AG09319 (cell line): ENCODE measurements at regions not wholly inside any gene's neighbourhood (a gene's known extent, or its start where the extent isn't known, plus 50 kb on each side); places are given as distances from the start of the nearest gene placed in this dataset.

Source experiments
- DNase-seq: peaks from one replicate; pipeline ENCODE4 v3.0.0-alpha.2; 2010; ENCODE audit warnings: low read depth; ENCODE audit errors: extremely low read depth
- TF ChIP-seq, protein P1 (sequence below): IDR thresholded peaks from 2 replicates; pipeline ENCODE4 v1.5.1; 2011; ENCODE audit warnings: low read depth, mild to moderate bottlenecking, inconsistent platforms, low read length, moderate library complexity

DNA sequence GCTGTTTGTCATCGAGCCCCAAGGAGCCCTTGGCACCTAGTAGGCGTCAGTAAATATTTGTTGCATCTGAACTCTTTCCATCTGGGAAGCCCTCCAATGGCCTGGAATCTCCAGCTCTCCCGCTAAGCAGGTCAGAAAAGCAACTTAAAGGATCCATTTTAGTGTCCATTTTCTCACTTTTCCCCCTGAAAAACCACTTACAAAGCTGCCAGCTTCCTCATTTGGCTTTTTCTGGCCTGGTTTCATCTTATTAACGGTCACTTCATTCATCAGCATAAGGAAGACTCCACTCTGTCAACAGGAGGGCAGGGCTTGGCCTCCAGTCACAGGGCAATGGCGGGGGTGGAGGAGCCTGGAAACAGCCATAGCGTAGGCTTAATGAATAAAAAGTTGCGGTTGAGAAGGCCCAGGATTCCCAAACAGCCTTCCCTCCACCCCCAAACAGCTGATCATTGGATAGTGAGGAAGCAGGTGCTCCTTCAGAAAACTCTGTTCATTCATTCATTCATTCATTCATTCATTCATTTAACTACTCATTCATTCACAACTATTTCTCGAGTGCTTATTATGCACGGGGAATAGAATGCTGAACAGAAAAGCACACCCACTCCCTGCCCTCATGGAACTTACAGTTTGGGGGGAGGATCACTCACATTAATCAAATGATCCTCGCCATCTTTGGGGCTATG is 104.5 kb upstream of the RCN1 start:
- TF ChIP-seq, protein P1, sequence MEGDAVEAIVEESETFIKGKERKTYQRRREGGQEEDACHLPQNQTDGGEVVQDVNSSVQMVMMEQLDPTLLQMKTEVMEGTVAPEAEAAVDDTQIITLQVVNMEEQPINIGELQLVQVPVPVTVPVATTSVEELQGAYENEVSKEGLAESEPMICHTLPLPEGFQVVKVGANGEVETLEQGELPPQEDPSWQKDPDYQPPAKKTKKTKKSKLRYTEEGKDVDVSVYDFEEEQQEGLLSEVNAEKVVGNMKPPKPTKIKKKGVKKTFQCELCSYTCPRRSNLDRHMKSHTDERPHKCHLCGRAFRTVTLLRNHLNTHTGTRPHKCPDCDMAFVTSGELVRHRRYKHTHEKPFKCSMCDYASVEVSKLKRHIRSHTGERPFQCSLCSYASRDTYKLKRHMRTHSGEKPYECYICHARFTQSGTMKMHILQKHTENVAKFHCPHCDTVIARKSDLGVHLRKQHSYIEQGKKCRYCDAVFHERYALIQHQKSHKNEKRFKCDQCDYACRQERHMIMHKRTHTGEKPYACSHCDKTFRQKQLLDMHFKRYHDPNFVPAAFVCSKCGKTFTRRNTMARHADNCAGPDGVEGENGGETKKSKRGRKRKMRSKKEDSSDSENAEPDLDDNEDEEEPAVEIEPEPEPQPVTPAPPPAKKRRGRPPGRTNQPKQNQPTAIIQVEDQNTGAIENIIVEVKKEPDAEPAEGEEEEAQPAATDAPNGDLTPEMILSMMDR: no peak
- no peak for DNase-seq

DNA sequence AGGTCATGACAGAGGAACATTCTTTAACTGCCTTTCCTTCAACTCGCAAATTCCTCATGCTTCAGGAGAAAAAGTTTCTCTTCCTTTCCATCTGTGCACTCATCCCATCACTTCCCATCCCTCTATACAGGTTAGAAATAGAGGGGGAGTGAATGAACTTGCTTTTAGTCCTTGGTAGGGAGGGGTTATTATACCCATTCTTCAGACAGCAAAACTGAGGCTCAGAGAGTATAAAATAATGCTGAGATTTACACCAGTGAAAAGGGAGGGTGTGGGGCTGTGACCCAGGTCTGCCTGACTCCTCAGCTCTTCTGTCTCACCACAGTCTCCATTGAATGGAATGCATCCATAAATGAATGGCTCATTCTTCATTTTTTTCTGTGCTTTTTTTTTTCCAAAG is 109.4 kb upstream of the RCN1 start:
- TF ChIP-seq, protein P1: no peak
- DNase-seq: no peak

DNA sequence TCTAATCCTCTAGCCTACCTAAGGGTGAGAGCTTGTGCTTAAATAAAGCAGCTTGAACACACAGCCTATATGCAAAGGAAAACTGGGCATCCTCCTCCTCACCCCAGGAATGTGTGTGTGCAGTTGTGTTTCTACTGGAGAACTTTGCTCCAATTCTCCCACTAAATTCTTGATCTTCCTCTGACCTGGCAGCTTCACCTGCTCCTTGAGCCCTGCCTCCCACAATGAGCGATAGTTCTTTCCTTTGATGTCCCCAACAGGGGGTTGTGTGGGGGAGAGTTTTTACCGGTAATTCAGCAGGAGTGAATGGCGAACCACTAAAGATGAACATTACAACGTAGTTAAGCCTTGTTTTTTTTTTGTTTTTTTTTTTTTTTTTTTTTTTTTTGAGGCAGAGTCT is 113.5 kb upstream of the RCN1 start:
- TF ChIP-seq, protein P1: no peak
- DNase-seq: no peak

DNA sequence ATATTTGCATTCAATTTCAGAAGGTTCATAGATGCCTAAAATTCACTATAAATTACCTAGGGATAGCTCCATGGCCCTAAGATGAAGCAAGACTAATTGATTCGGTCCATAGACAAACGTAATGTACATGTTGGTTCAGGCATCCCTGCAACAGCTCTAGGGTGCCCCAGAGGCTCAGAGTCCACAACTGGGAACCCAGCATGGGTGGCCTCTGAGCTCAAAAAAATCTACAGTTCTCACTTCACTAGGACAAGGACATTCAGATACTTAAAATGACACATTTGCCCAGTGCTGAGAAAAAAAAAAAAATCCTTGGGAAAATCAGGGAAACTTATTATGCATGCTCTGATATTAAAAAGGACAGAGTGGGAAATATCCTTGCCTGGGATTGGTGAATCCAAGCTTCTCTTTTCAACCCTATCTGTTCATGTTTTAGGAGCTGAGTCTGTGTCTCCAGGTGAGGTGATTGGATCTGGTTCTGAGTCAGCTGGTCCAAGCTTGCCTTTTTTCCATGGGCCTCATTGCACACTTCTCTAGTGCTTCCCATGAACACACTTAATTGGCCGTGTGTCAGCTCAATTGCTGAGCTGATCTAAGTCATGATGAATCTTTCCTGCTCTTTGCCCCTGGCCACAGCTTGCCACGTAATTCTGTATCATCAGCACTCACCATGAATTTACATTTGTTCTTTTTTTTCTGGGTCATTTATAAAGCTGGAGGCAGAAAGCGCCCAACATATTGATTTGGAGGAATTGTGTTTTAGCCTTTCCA is 116.3 kb upstream of the RCN1 start:
- DNase-seq: peak; percentile 18

DNA sequence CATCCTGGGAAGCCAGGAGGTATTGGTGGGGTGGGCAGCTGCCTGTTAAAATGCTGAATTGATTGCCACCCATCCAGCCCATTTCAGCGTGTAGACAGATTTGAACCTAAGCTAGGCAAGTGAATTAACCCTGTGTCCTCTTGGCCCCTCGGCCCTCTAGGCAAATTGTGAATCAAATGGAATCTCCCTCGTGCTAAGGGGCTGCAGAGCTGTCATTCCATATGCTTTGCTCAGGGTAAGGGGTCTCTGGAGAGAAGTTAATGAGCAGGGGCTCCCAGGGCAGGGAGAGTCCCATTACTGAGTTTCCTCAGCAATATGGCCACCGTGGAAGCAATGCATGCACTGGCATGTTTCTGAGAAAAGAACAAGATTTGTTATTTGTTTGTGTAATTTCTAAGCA is 117.7 kb upstream of the RCN1 start:
- TF ChIP-seq, protein P1: no peak
- DNase-seq: no peak

More for the DNA sequence above, 116.3 kb upstream of the RCN1 start:
- TF ChIP-seq, protein P1: no peak

DNA sequence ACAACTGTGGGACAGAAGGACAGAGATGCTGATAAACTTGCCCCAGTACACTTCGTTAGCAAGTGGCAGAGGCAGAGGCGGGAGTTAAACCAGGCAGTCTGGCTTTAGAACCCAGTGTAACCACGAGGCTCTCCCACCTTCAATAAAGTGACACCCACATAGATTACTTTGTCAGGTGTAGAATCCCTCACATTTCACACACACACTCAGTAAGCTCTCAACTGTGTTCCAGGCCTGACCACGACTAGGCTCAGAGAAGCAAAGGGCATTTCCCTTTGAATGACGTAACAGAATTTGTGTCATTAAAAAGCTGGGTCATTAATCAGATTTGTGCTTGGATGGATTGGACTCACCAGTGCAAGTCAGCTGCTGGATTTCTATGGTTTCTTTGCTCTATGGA is 118.3 kb upstream of the RCN1 start:
- TF ChIP-seq, protein P1: no peak
- no peak for DNase-seq

DNA sequence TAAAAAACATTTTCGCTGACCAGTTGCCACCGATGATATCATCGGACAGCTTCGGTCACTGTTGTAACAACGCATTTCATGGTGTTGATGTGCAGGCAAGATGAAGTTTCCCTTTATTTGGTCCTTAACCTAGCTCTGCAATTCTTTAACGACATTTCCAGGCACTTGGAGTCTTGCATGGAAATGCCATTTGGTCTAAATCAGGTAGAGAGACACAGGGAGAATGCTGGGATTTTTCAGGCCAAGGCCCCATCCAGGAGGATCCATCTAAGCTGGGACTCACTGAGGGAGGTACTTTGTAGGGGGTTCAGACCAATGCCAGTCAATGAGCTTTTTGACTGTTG is 121.5 kb upstream of the RCN1 start:
- TF ChIP-seq, protein P1: no peak
- DNase-seq: no peak
